Stimulated activated CD4-positive, alpha-beta T cell treated with anti-CD3 and anti-CD28 coated beads, Interleukin-1b, Interleukin-23, amount 100 ng/mL, for 4 hours (primary cell): ENCODE measurements at regions not wholly inside any gene's neighbourhood (a gene's known extent, or its start where the extent isn't known, plus 50 kb on each side); places are given as distances from the start of the nearest gene placed in this dataset.
A peak's percentile ranks its signal among the peaks of the same experiment; 100 is the strongest.

Experiments used
- DNase-seq, 2 donors: peaks; one replicate each; pipeline ENCODE4 v3.0.0-alpha.2; 2020; ENCODE audit warnings: low read depth in 2 of 2

DNA sequence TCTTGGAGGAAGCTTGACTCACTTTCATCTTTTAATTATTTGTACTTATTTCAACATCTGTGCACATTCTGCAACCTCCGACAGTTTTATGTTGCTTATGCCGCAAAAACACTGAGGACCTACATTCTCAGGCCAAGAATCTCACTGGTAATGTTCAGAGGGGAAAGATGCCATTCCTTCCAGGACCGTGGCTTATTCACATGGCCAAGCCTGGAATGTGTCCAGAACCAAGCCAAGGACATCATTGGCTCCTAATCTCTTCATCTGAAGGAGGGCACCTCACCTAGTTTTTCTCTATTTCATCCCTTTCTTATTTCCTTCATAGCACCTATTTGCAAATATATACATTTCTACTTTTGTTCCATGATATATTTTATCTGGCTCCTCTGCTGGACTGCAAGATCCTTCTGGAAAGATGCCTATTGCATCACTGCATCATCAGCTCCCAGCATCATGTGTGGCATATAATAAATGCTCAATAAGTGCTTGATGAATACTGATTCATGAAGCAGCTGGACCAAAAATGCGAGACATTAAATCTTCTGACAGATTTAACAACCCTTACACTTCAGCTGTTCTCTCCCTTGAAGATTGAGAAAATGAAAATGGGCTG, 377.1 kb downstream of the TNS1 start:
- DNase-seq: no peak

DNA sequence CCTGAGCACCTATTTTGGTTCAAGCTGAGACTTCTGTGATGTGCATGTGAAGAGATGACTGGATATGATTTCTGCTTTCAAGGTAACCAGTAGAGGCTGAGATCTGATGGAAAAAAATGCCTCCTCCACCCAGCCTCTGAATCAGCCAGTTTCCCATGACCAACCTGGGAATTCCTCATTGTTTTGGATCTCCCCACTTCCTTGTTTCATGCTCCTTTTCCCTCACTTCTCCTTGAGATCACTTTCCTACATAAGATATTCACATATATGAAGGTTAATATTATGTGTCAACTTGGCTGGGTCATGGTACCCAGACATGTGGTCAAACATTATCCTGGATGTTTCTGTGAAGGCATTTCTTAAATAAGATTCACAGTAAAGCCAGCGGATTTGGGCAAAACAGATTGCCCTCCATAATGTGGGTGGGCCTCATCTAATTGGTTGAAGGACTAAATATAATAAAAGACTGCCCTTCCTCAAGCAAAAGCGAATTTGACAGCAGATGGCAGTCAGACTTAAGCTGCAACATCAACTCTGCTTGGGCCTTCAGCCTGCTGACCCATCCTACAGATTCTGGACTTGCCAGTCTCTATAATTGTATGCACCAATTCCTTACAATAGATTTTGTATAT, 379.4 kb downstream of the TNS1 start:
- no peak for DNase-seq

DNA sequence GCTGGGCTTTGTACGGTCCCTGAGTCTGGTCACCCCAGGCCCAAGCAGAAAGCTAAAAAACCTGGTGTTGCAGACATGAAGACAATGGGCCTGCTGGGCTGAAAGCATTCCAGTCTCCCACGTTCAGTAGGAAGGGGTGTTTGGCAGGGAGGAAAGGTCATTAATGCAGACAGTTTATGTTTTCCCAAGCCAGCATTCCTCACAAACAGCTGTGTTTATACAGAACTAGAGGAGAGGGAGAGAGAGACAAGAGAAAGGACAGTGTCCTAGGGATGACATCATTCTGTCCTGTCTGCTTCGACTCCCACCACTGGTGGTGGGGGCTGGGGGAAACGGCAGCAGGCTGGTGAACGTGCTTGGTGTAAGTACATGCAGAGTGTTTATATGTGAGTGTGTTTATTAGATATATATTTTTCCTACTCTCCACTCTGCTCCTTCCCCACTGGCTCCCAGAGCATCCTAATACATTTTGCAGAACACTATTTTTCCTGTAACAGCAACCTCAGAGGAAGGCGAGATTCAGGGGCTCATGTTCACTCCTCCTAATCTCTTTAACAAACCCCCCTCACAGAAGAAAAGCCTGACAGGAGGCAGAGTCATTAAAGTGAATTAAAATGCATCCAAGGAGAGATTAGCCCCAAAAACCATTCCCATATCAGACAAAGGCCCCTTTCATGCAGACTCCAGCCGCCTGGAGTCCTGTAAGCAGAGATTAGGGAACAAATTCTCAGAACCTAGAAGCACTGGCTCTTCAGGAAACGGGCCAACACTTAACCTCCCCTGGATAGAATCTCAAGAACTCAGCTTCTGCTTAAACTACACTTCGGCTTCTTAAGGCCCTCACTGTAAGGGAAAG, 380.4 kb downstream of the TNS1 start:
- DNase-seq: no peak

DNA sequence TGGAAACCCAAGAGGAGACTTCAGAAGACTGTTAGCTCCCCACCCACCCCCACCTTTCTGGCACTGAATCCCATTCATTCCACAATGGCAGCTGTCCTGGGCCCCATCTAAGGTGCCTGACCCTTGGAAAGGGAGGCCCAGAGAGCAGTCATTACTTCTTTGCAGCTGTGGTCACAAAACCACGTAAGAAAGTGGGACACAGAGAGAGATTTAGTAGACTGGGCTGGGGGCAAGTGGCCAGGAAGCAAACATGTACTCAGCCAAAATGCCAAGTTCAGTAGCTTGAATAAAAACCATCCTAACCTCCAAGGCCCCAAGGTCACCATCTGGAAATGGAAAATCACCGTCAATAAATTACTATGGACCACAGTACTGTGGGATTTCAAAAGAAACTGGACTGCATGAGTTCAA, 381.4 kb downstream of the TNS1 start:
- DNase-seq: no peak

DNA sequence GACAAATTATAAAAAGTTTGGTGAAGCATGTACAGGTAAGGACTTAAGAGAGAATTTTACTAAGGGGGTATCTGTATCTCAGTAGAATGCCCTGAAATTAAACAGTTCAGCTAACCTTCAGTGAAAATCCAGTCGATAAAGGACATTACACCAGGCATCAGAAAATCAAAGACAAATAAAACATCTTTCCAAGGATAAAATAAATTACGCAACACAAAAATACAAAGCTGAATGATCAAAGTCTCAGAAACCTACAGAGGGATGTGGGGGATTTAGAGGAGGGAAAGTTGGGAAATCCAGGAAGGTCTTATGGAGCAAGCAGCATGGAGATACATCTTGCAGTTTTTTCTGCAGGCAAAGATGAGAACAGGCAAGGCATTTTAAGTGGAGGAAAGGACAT, 384.1 kb downstream of the TNS1 start:
- DNase-seq: no peak

DNA sequence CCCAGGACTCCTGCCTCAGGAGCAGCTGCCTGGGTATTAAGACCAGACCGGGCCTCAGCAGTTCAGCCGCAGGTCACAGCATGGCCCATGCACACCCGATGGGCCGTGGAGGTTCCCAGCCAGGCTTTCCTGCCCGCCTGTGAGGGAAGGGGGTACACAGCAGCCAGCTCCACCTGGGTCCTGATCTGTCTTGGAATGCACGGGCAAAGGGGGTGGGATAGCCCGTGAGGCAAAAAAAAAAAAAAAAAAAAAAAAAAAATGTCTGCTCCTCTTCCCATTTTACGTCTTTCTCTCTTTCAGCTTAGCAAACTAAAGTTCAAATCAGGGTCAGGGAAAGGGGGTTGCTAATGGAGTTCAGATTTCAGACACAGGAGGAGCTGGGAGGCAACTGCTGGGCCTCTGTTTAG, 385.2 kb downstream of the TNS1 start:
- DNase-seq: no peak

DNA sequence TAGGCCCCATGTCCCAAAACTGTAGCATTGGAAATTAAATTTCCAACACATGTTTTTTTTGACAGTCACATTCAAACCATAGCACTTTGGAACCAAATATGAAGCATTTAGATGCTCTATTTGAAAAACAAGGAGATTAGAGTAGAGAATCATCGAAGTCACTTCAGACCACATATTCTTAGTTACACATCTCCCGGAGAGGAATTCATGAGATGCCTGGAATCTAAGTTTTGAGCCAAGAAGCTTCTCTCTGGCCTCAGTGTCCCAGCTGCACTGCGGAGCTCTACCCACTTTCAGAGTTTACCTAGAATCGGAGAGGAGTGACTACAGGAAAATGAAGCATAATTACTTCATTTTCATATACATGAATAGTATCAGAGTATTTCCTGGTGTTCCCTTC, 385.9 kb downstream of the TNS1 start:
- DNase-seq: no peak

DNA sequence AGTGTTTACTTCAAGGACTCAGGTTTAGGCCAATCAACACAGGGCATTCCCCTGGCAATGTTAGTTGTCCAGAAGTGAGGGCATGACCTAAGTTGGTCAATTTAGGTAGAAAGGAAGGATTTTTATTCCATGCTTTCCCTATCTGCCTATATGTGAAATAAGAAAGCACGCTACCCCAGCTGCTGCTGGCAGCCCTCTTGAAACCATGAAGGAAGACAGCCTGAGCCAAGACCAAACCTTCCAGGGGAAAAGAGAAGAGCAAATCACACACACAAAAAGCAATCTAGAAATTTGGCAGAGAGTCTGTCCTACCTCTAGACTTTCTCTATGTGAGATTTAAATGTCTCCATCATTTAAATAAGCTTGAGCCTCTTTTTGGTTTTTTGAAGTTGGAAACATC, 387.6 kb downstream of the TNS1 start:
- no peak for DNase-seq

DNA sequence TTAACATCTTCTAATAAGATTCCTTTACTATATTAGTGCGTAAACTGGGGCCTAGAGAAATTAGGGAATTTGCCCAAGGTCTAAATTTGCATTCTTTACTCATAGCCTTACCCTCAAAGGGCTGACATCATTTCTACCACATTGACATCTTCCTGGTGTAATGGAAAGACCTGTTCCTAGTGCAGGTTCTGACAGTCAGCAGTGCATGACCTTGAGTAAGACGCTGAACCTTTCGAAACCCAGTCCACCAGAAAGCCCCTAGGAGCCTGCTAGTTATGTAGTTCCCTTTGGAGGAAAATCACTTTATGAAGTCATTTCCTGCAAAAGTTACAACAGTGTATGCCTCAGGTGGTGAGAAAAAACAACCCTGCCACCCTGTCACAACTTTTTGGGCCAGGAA, 388.3 kb downstream of the TNS1 start:
- DNase-seq: no peak

DNA sequence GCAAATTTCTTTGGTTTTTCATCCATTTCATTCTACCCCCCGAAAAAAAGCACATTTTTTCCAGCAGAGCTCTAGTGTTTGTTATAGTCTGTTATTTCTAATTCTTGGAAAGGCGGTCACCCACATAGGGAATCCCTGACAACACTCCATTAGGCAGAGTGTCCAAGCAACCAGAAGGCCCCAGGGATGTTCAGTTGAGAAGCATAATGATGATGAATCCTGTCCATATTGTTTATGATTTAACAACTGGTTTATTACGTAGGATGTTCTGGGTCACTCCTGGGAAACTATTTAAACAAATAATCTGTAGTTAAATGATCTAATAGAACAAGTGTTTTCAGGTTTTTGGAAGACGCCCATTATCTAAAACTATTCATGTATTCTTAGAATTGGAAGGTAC, 388.7 kb downstream of the TNS1 start:
- DNase-seq: no peak

DNA sequence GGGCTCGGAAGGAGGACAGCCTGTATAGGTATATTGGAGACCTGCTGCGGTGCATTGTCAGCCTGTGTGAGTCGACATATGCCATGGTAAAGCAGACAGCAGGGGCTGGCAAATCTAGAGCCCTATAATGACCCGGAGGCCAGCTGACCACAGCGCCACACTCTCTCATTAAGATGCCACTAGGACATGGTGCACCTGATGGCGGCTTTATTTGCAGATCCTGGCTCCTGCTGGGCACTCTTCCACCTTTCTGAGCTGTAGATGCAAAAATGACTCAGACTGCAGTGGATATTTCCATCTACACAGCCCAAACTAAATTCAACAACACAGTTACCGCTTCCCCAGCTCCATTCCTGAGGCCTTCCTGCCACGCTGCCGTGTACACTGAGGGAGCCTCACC, 389.9 kb downstream of the TNS1 start:
- DNase-seq: no peak

DNA sequence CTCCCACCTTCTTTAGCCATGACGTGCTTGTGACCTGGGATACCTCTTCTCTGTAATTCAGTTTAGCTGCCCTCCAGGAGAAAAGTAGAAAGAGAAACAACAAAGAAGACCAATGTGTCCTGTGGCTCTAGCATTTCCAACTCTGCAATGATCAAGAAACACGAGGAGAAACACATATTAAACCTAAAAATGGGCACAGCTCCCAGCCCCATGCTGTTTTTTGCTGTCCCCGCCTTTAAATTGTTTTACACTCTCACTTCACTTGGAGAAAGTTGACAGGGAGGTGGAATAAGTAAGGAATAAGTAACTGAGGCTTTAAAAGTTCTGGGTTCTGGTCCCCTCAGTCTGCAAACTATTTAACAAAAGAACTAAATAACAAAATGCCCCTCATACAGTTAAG, 390.6 kb downstream of the TNS1 start:
- no peak for DNase-seq

DNA sequence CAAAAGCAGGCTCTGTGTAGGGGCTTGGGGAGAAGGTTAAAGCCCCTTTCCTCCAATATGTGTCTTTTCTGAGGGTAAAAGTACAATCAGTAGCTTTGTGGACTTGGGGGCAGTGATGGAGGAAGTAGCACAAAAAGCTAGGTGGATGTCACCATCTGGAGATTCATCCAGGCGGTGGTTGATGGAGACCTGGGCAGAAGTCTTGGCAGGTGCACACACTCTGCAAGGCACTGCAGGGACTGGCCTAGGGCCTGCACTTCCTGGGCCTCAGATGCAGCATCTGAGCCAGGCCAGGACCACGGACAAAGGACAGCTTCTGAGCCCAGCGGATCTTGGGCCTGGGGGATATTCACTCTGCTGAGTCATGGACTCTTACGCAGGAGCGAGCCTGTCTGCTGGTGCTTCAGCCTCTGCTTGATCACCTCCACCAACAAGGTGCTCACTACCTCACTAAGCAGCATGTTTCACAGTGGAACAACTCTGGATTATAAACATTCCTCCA, 391.1 kb downstream of the TNS1 start:
- no peak for DNase-seq

DNA sequence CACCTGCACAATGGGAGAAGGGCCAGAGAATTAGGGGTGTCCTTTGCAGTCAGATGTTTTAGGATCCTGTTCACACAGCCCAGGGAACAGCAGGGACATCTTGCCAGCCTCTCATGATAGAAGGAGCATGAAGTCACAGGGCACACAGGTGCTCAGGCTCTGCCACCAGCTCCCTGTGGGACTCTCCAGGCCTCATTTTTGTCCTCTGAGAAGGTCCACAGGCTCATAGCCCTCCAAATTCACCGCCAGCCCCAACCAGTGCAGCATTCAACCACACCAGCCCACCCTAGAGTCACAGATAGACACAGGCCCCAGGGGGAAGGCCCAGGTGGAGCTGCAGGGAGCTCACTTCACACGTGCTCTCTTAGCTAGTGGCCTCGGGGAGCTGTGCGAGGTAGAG, 391.7 kb downstream of the TNS1 start:
- DNase-seq: no peak

DNA sequence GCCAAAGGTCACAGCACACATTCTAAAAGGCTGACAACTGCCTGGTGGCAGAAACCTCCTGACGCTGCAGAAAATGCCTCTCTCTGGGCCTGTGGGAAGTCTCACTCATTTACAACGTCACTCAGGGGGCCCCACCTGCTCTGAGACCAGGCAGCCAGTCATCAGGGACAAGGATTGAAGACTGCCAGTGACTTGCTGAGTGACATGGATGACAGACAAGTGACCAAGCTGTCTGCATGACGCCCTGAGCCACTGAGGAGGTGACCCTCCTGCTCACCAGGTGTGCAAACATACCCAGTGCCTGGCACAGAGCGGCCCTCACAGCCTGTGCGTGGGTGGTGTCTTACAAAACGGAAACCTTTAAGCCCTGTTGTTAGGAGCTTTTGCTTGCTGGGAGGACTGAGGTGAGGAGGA, 392.4 kb downstream of the TNS1 start:
- DNase-seq: peak; percentile 33 to 34

DNA sequence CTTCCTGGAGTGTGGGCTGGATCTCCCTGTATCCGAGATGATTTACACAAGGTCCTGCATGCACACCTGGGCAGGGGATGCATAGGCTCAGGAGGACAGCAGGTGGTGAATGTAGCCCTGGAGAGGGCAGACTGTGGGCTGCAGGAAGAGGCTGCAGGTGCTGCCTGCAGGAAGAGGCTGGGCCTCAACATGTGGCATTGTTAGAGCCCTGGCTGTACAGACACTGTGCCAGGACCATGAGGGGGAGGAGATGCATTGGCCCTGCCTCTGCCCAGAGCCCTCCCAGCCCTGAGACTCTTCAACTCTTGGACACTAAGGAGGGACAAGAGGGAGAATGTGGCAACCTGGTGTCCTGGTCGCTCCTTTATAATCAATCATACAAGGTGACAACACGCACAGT, 392.8 kb downstream of the TNS1 start:
- no peak for DNase-seq

DNA sequence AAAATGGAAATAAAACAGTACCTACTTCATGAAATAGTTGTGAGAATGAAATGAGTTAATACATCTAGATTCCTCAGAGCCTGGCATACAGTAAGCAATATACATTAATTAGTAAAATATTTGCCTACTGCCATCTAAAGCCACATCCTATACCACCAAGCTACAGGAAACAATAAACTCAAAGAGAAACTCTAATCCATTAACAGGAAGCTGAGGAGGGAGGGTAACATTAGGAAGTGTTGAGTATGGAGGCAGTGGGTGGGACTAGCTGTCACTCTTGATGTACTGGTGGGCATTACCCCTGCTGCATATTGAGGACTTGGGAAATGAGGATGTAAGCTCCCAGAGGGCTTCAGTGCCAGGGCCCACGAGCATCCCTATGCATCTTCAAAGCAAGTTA, 396.5 kb downstream of the TNS1 start:
- DNase-seq: no peak

DNA sequence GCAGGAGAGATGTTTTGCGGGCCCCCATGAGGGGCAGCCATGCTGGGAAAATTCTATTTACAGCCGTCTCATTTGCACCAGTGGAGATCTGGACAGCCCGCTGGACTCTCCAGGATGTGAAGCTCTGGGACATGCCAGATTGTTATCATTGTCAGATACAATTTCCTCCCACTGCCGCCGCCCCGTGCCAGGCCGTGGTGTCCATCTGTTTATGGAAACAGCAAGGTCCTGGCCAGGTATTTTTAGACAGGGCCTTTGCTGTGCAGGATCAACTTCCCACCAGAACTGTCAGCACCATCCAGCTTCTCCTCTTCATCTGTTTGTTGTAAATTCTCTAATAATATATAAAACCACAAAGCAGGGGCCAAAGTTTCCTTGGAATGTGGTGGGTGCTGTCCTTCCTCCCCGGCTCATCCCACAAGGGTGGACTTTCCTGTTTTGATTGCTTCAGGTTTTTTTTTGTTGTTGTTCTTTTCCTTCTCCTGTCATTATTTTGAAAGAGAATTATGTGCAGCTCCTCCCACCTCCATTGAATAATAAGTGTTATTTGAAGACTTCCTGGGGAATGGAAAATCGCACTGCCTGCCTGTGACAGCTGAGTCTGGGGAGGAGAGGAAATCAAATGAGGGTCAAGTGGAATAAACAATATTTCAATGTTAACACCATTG, 398.1 kb downstream of the TNS1 start:
- DNase-seq: no peak

DNA sequence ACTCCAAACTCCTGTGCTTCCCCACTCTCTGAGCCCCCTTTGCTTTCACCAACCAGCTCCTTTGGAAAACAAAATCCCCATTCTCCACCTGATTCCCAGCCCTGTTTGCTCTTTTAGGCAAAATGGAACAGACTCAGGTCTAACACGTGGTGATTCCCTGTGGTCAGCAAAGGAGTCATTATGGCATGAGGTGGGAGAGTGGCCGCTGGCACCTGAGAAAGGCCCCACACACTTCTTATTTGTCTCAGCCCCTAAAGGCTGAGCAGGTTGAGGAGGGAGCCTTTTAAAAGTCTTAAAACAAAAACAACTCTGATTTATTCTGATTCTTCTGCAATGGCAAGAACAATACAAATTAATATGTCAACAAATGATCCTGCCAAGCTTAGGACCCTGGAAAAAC, 401.2 kb downstream of the TNS1 start:
- DNase-seq: no peak

DNA sequence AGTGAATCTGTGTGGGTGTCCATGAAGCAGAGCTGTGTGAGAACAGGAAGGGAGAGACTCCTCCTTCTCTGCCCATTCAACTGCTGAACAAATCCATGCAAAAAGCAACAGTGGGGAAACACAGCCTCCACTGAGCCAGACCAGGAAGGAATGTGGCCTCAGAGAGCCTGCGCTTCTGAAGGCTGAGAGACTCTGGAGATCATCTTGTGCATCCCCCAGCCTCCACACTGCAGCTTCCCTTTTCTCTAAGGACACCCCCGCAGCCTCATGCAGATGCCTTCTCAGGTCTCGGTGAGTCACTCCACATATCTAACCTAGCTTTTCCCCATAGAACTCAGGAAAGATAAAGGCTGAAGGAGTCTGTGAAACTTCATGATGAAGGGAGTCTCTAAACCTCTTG, 402.9 kb downstream of the TNS1 start:
- DNase-seq: no peak

DNA sequence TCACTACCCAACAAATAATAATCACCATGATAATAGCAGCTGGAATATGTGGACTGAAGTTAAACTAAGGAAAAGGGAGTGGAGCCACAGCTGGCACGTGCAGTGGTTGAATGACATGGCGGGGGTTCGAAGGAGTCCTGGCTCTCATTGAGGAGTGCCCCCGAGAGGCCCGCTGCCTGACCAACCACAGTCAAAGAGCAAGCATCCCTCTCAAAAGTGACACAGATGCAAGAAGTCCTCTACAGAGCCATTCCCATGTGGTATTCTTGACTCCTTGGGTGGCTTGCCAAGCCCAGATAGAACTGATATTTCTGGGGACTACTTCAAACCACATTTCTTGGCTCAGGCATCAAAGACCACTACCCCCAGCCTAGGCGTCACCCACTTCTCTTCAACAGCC, 405.1 kb downstream of the TNS1 start:
- no peak for DNase-seq

DNA sequence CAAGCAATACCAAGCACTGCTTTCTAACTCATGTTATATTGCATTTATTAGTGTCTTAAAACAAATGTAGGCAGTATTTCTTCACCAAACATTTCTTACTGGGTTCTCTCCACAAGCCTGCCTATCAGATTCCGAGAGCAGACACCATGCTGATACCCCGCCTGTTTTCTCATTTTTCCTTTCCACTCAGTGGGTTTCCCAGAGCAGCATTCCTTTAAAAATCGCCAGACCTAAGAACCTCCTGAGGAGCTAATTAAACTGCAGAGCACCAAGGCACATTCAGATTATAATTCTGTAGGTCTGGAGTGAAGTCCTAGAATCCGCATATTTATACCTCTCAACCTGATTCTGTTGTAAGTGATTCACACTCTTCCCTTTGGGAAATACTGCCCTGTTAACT, 405.6 kb downstream of the TNS1 start:
- no peak for DNase-seq
